Transverse colon (tissue), 4 donors: ENCODE measurements at regions not wholly inside any gene's neighbourhood (a gene's known extent, or its start where the extent isn't known, plus 50 kb on each side); places are given as distances from the start of the nearest gene placed in this dataset.

Experiments
- CTCF ChIP-seq, 5 experiments: fragments of 200-600 bp in 3 of 5; fragments of 450-650 bp in 2 of 5; sonication (generic) in 3 of 5; IDR thresholded peaks; 1 replicate in 2 of 5; 2 replicates in 3 of 5; pipeline ENCODE4 v1.5.1; 2016 to 2017; ENCODE audit warnings: antibody characterized with exemption in 5 of 5, inconsistent platforms in 3 of 5, mild to moderate bottlenecking in 2 of 5, moderate library complexity in 1 of 5
- POLR2A ChIP-seq: fragments of 450-650 bp; IDR thresholded peaks from one replicate; pipeline ENCODE4 v1.6.1; 2016; ENCODE audit warnings: antibody characterized with exemption, mild to moderate bottlenecking, moderate library complexity
- POLR2AphosphoS5 ChIP-seq, 3 donors: sonication (generic); formaldehyde crosslinking; IDR thresholded peaks; one replicate each; pipeline ENCODE4 v1.6.1; 2016; ENCODE audit warnings: antibody characterized with exemption in 3 of 3

- TF ChIP-seq CTCF (IDR thresholded peaks at IDR 0.05) (no peak), POLR2A (no peak), POLR2AphosphoS5 (IDR thresholded peaks at IDR 0.05) (no peak)
Measured at GRCh38 chr2:226467633-226468032, 332.0 kb downstream of the IRS1 start.
